SW 1271 (cell line): ENCODE measurements at regions not wholly inside any gene's neighbourhood (a gene's known extent, or its start where the extent isn't known, plus 50 kb on each side); places are given as distances from the start of the nearest gene placed in this dataset.
"Not testable (repeated sequence)": the region's sequence is repeated elsewhere in the genome, so short reads cannot be mapped to it uniquely, and the experiment has no call there.

Experiments
- DNase-seq, 2 experiments: peaks; one replicate each; lab custom pipeline; 2025; lab: John Stamatoyannopoulos, UW

- DNase-seq, result no peak
Measured at GRCh38 chr13:72657379-72657778, 70.0 kb downstream of the MZT1 start.

- no peak for DNase-seq
Measured at GRCh38 chr13:72656357-72656756, 71.1 kb downstream of the MZT1 start.

- DNase-seq, result no peak
Measured at GRCh38 chr13:72653506-72653905, 73.9 kb downstream of the MZT1 start.

- DNase-seq, result no peak
Measured at GRCh38 chr13:72652681-72653080, 74.7 kb downstream of the MZT1 start.

GRCh38 chr13:72651144-72651543 lies 76.3 kb downstream of the MZT1 start:
- no peak for DNase-seq

- no peak for DNase-seq
Measured at GRCh38 chr13:72650051-72650700, 77.3 kb downstream of the MZT1 start.

- no peak for DNase-seq
Measured at GRCh38 chr13:72648513-72649065, 78.8 kb downstream of the MZT1 start.

- no peak for DNase-seq
Measured at GRCh38 chr13:72647422-72647821, 80.0 kb downstream of the MZT1 start.

GRCh38 chr13:72645521-72645920 lies 81.9 kb downstream of the MZT1 start:
- DNase-seq, result no peak

- DNase-seq, result peak in 1 of 2 experiments; percentile 28
Measured at GRCh38 chr13:72643311-72643989, 84.0 kb downstream of the MZT1 start.

- DNase-seq, result no peak
Measured at GRCh38 chr13:72639377-72639776, 88.1 kb downstream of the MZT1 start.

- no peak for DNase-seq
Measured at GRCh38 chr13:72638059-72638815, 89.2 kb downstream of the MZT1 start.

GRCh38 chr13:72637561-72637960 lies 89.9 kb downstream of the MZT1 start:
- no peak for DNase-seq

GRCh38 chr13:72634859-72635258 lies 92.6 kb downstream of the MZT1 start:
- no peak for DNase-seq

- DNase-seq, result no peak
Measured at GRCh38 chr13:72622546-72622945, 104.9 kb downstream of the MZT1 start.

GRCh38 chr13:72620874-72621273 lies 106.6 kb downstream of the MZT1 start:
- no peak for DNase-seq

GRCh38 chr13:72617951-72618350 lies 109.5 kb downstream of the MZT1 start:
- DNase-seq, result no peak

- no peak for DNase-seq
Measured at GRCh38 chr13:72617186-72617585, 110.2 kb downstream of the MZT1 start.

GRCh38 chr13:72610251-72610891 lies 117.1 kb downstream of the MZT1 start:
- DNase-seq, result not testable (repeated sequence)

- no peak for DNase-seq
Measured at GRCh38 chr13:72599178-72599743, 128.2 kb downstream of the MZT1 start.

- DNase-seq, result no peak
Measured at GRCh38 chr13:72590091-72590740, 137.2 kb downstream of the MZT1 start.
